HepG2 (cell line): ENCODE measurements at regions not wholly inside any gene's neighbourhood (a gene's known extent, or its start where the extent isn't known, plus 50 kb on each side); places are given as distances from the start of the nearest gene placed in this dataset.

Experiments
- ATAC-seq: fragments of 200-7000 bp; cut with Tn5 transposase; 3 replicates; pipeline ENCODE4 v1.9.1; 2020; ENCODE audit warnings: mild to moderate bottlenecking, moderate library complexity
- BruUV-seq: library from RNA; stranded (reverse); fragments of 400-500 nt; replicated peaks from 2 replicates; lab custom pipeline; 2021; lab: Mats Ljungman, UMichigan
- CTCF ChIA-PET: fragments of 300-600 bp; formaldehyde crosslinking; extraction: SDS; loops from one replicate; lab custom pipeline; 2021; ENCODE audit warnings: low total read pairs, inconsistent platforms, low intra/inter-chr PET ratio; lab: Yijun Ruan, JAX
- POLR2A ChIA-PET: fragments of 350-600 bp; sonication (Branson Sonifier 250); formaldehyde crosslinking; loops from one replicate; lab custom pipeline; 2020; ENCODE audit warnings: antibody characterized with exemption, inconsistent platforms; lab: Yijun Ruan, JAX
- DNase-seq: peaks from one replicate; pipeline ENCODE4 v3.0.0-alpha.2; 2015; ENCODE audit warnings: low spot score
- FAIRE-seq: peaks from 3 replicates; lab custom pipeline; 2011; peaks lifted over from hg19 to GRCh38; lab: Jason Lieb, UNC
- H2AFZ ChIP-seq: one replicate; pipeline ENCODE4 v1.6.1; 2011; ENCODE audit warnings: low read length, inconsistent platforms
- H3K27ac ChIP-seq: fragments of 300-600 bp; 3 replicates; pipeline ENCODE4 v1.8.0; 2011; ENCODE audit warnings: mixed run types, mild to moderate bottlenecking, mixed read lengths, low read length, inconsistent platforms; ENCODE audit not compliant: insufficient read depth; ENCODE audit errors: extremely low read length
- H3K27me3 ChIP-seq, 2 experiments: fragments of 200-600 bp in 1 of 2; 2 replicates in 1 of 2; 3 replicates in 1 of 2; pipeline versions ENCODE4 v1.6.0 to v1.8.0; 2011; ENCODE audit warnings: low read length in 2 of 2, mild to moderate bottlenecking in 2 of 2, moderate library complexity in 2 of 2, inconsistent platforms in 1 of 2; ENCODE audit not compliant: insufficient read depth in 2 of 2, control insufficient read depth in 1 of 2
- H3K36me3 ChIP-seq, 2 experiments: fragments of 200-600 bp in 1 of 2; replicated peaks in 1 of 2; 2 replicates in 1 of 2; 3 replicates in 1 of 2; pipeline versions ENCODE4 v1.5.1 to v1.8.0; 2011; ENCODE audit warnings: low read length in 2 of 2, inconsistent platforms in 1 of 2; ENCODE audit not compliant: insufficient read depth in 2 of 2, control insufficient read depth in 1 of 2
- H3K4me1 ChIP-seq: 2 replicates; pipeline ENCODE4 v1.5.1; 2012; ENCODE audit warnings: low read length, inconsistent platforms; ENCODE audit not compliant: insufficient read depth
- H3K4me2 ChIP-seq: 2 replicates; pipeline ENCODE4 v1.6.0; 2011; ENCODE audit warnings: low read depth, low read length, inconsistent platforms
- H3K4me3 ChIP-seq, 3 experiments: fragments of 200-600 bp in 1 of 3; sonication (generic), shearing (Covaris generic) in 1 of 3; replicated peaks in 1 of 3; 2 replicates each; pipeline ENCODE4 v1.5.1; 2011 to 2016; ENCODE audit warnings: low read length in 3 of 3, inconsistent platforms in 2 of 3, low read depth in 2 of 3, mild to moderate bottlenecking in 2 of 3, control low read depth in 1 of 3, mixed read lengths in 1 of 3; ENCODE audit not compliant: insufficient read depth in 1 of 3
- H3K79me2 ChIP-seq: one replicate; pipeline ENCODE4 v1.6.1; 2011; ENCODE audit warnings: low read length, inconsistent platforms; ENCODE audit not compliant: insufficient read depth
- H3K9ac ChIP-seq: 2 replicates; pipeline ENCODE4 v1.6.0; 2011; ENCODE audit warnings: mild to moderate bottlenecking, low read depth, low read length, inconsistent platforms; ENCODE audit not compliant: insufficient read depth
- H3K9me3 ChIP-seq: 2 replicates; pipeline ENCODE4 v1.5.1; 2012; ENCODE audit warnings: mild to moderate bottlenecking, low read length
- H4K20me1 ChIP-seq: 2 replicates; pipeline ENCODE4 v1.6.0; 2011; ENCODE audit warnings: inconsistent platforms, mild to moderate bottlenecking, low read length, moderate library complexity; ENCODE audit not compliant: insufficient read depth
- GFI1 ChIP-seq: sonication (generic); formaldehyde crosslinking; IDR thresholded peaks from 2 replicates; pipeline ENCODE4 v1.5.0; 2020; ENCODE audit warnings: missing genetic modification reagents, mild to moderate bottlenecking, borderline replicate concordance
- SMAD3 ChIP-seq: sonication (generic); formaldehyde crosslinking; IDR thresholded peaks from 2 replicates; pipeline ENCODE4 v1.4.0; 2020; ENCODE audit warnings: missing genetic modification reagents
- ZKSCAN8 ChIP-seq: IDR thresholded peaks from 2 replicates; pipeline ENCODE4 v1.6.1; 2016; ENCODE audit warnings: borderline replicate concordance, missing genetic modification reagents, missing compliant biosample characterization
- ZMYM2 ChIP-seq: sonication (generic); formaldehyde crosslinking; IDR thresholded peaks from 2 replicates; pipeline ENCODE4 v1.8.0; 2022; ENCODE audit warnings: mild to moderate bottlenecking, missing genetic modification reagents
- WGBS: methylation state at CpG from one replicate; pipeline ENCODE4 v1.1.6; 2017; ENCODE audit warnings: low lambda C conversion rate; 5-methylcytosine and 5-hydroxymethylcytosine counted together
- in situ Hi-C: cut with HindIII; loops from 2 replicates; pipeline ENCODE4 v1.10.0; 2017; ENCODE audit warnings: low pct_unique_long_range_greater_than_20kb; ENCODE audit not compliant: extremely low pct_ligation_motif_present
- intact Hi-C: fragments of 100-400 bp; cut with micrococcal nuclease; formaldehyde crosslinking; loops from one replicate; pipeline ENCODE4 v1.10.0; 2022; ENCODE audit not compliant: unreplicated experiment

GRCh38 chr21:32958288-32959002, 67.3 kb upstream of the OLIG2 start:
- ChIA-PET CTCF (no interaction called here), POLR2A (no interaction called here)
- Histone ChIP-seq H2AFZ (no peak overlapping the region), H3K36me3 (no peaks in the 10 kb centered on the region), H3K27ac (no peak overlapping the region), H3K4me2 (no peak overlapping the region), H3K9ac (no peak overlapping the region), H3K4me3 (no peak overlapping the region), H3K9me3 (no peaks in the 10 kb centered on the region), H4K20me1 (no peaks in the 10 kb centered on the region), H3K27me3 (peaks cover 5 to 57% of the 10 kb centered on the region in 2 experiments; a peak in 4 of 5 replicates), H3K4me1 (no peaks in the 10 kb centered on the region), H3K79me2 (no peaks in the 10 kb centered on the region)
- 24% methylated on average over 6 of the region's 6 CpGs for WGBS
- ATAC-seq = no peak
- no peak for DNase-seq
- intact Hi-C loops = no loop called here
- no TSS peak for BruUV-seq
- FAIRE-seq = no peak
- in situ Hi-C loops = no loop called here
- TF ChIP-seq ZMYM2 = no peak

GRCh38 chr21:32962268-32962667, 63.5 kb upstream of the OLIG2 start:
- POLR2A ChIA-PET = no interaction called here
- 4% methylated on average over 4 of the region's 4 CpGs for WGBS

More at GRCh38 chr21:32962268-32962667, 63.5 kb upstream of the OLIG2 start:
- in situ Hi-C loops = no loop called here
- no peaks in the 10 kb centered on the region for H3K79me2 ChIP-seq
- FAIRE-seq (no peak), ATAC-seq (no peak), DNase-seq (no peak)
- no peaks in the 10 kb centered on the region for H3K4me1 ChIP-seq
- H3K9ac ChIP-seq = no peak overlapping the region
- H3K4me2 ChIP-seq = no peak overlapping the region
- no peak overlapping the region for H3K4me3 ChIP-seq
- no peaks in the 10 kb centered on the region for H3K36me3 ChIP-seq
- TF ChIP-seq SMAD3 = no peak
- TF ChIP-seq ZKSCAN8 (CRISPR knock-in tag) = no peak
- TF ChIP-seq GFI1 (CRISPR knock-in tag) = no peak
- no peaks in the 10 kb centered on the region for H3K9me3 ChIP-seq
- H3K27me3 ChIP-seq = peaks cover 2 to 29% of the 10 kb centered on the region in 2 experiments; a peak in 4 of 5 replicates
- CTCF ChIA-PET = no interaction called here
- intact Hi-C loops = no loop called here
- H2AFZ ChIP-seq = no peak overlapping the region
- H3K27ac ChIP-seq = no peak overlapping the region
- BruUV-seq = no TSS peak
- no peaks in the 10 kb centered on the region for H4K20me1 ChIP-seq
